Bronchial epithelial cell (primary cell): ENCODE measurements at regions not wholly inside any gene's neighbourhood (a gene's known extent, or its start where the extent isn't known, plus 50 kb on each side); places are given as distances from the start of the nearest gene placed in this dataset.

Source experiments
- DNase-seq: peaks from one replicate; pipeline ENCODE4 v3.0.0-alpha.2; 2010; ENCODE audit warnings: low read depth
- FAIRE-seq: peaks from 2 replicates; lab custom pipeline; 2011; peaks lifted over from hg19 to GRCh38; lab: Jason Lieb, UNC
- H3K27me3 ChIP-seq: 2 replicates; pipeline ENCODE4 v1.5.1; 2011; ENCODE audit warnings: low read length; ENCODE audit not compliant: control insufficient read depth, insufficient read depth
- H3K36me3 ChIP-seq: 2 replicates; pipeline ENCODE4 v1.5.1; 2011; ENCODE audit warnings: low read length; ENCODE audit not compliant: control insufficient read depth, insufficient read depth
- H3K4me3 ChIP-seq: 2 replicates; pipeline ENCODE4 v1.5.1; 2011; ENCODE audit warnings: mild to moderate bottlenecking, low read depth, low read length, control low read depth
- TF ChIP-seq, protein P1 (sequence below): IDR thresholded peaks from 2 replicates; pipeline ENCODE4 v1.5.1; 2011; ENCODE audit warnings: mild to moderate bottlenecking, moderate library complexity, low read length, control low read depth, inconsistent platforms; ENCODE audit not compliant: insufficient read depth, severe bottlenecking

DNA sequence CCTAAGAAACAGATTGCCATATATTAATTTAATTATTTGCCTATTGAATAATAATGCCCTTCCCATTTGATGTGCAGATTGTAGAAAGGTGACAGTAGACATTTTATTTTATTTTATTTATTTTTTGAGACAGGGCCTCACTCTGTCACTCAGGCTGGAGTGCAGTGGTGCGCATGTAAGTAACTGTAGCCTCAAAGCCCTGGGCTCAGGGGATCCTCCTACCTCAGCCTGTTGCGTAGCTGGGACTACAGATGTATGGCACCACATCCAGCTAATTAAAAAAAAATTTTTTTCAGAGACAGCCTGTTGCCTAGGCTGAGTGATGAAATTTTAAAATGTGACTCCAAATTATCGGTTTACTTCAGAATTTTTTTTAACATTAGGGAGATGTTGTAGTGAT lies 1110.0 kb upstream of the EEF2KMT start:
- no peak for FAIRE-seq
- no peaks in the 10 kb centered on the region for H3K36me3 ChIP-seq
- no peak overlapping the region for H3K4me3 ChIP-seq
- TF ChIP-seq, protein P1, sequence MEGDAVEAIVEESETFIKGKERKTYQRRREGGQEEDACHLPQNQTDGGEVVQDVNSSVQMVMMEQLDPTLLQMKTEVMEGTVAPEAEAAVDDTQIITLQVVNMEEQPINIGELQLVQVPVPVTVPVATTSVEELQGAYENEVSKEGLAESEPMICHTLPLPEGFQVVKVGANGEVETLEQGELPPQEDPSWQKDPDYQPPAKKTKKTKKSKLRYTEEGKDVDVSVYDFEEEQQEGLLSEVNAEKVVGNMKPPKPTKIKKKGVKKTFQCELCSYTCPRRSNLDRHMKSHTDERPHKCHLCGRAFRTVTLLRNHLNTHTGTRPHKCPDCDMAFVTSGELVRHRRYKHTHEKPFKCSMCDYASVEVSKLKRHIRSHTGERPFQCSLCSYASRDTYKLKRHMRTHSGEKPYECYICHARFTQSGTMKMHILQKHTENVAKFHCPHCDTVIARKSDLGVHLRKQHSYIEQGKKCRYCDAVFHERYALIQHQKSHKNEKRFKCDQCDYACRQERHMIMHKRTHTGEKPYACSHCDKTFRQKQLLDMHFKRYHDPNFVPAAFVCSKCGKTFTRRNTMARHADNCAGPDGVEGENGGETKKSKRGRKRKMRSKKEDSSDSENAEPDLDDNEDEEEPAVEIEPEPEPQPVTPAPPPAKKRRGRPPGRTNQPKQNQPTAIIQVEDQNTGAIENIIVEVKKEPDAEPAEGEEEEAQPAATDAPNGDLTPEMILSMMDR, result no peak
- H3K27me3 ChIP-seq, result no peaks in the 10 kb centered on the region
- DNase-seq, result no peak

DNA sequence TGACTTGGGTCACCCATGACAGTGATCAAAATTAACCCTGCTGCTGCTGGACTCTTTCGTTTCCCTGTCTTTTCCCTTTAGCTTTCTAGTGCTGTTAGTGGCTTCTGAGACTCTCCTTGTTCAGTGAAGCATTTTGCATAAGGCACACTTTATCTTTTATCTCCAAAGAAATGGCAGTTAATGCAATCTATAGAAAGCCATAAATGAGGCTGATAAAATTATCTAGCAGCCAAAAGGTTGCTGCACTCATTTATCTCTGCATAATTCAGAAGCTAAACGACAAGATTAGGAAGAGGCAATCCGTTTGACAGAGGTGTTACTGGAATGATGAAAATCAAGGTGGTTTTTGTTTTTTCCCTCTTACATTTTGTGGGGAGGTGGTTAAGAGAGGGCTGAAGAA lies 1109.5 kb upstream of the EEF2KMT start:
- no peak overlapping the region for H3K4me3 ChIP-seq
- no peaks in the 10 kb centered on the region for H3K27me3 ChIP-seq
- no peak for FAIRE-seq
- no peaks in the 10 kb centered on the region for H3K36me3 ChIP-seq
- DNase-seq, result no peak
- TF ChIP-seq, protein P1, result no peak

DNA sequence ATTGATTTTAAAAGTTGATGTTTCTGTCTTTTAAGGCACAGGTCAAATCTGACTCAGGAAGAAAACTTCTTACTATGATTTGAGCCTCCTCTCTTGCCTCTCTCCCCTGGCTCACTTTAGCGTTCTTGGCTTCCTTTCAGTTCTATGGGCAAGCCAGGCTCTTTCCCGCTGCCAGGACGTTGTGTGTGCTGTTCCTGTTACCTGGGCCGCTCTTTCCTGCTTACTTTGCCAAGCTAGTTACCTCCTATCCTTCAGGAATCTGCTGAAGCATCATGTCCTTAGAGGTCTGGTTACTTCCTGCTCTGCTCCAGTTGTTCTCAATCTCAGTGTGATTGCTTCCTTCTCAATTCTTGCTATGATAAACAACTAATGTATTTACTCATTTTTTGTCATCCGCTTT lies 1108.5 kb upstream of the EEF2KMT start:
- TF ChIP-seq, protein P1, result no peak
- Histone ChIP-seq H3K4me3 (no peak overlapping the region), H3K27me3 (no peaks in the 10 kb centered on the region), H3K36me3 (no peaks in the 10 kb centered on the region)
- DNase-seq (no peak), FAIRE-seq (no peak)

DNA sequence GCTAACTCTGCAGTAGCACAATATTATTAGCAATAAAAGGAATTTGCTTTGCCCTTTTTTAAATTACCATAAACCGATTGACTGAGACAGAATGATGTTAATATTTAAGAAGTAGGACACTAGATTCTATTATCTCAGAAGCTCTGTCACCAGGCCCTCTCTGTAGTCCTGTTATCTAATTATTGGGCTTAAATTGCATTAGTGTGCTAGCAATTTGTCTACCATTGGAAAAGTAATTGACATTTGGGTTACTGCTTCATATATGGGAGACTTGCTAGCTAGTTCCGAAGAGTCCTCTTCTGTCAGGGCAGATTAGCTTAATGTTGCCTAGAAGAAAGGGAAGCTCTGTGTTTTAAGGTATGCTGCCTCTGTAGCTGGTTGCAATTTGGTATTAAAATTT lies 1107.3 kb upstream of the EEF2KMT start:
- TF ChIP-seq, protein P1, result no peak
- no peak overlapping the region for H3K4me3 ChIP-seq
- no peaks in the 10 kb centered on the region for H3K27me3 ChIP-seq
- no peaks in the 10 kb centered on the region for H3K36me3 ChIP-seq
- DNase-seq (no peak), FAIRE-seq (no peak)

DNA sequence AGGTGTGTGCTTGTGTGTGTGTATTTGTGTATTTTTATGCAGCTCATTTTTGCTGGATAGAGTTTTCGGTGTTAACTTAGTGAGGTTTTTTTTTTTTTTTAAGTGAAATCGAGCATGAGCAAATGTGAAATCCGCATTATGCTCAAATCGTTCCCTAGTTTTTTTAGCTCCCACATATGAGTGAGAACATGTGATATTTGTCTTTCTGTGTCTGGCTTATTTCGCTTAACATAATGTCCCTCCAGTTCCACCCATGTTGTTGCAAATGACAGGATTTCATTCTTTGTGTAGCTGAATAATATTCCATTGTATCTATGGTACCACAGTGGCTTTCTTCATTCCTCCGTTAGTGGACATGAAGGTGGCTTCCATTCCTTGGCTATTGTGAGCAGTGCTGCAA lies 1103.3 kb upstream of the EEF2KMT start:
- TF ChIP-seq, protein P1, result no peak
- Histone ChIP-seq H3K4me3 (no peak overlapping the region), H3K27me3 (no peaks in the 10 kb centered on the region), H3K36me3 (no peaks in the 10 kb centered on the region)
- no peak for FAIRE-seq
- DNase-seq, result no peak

DNA sequence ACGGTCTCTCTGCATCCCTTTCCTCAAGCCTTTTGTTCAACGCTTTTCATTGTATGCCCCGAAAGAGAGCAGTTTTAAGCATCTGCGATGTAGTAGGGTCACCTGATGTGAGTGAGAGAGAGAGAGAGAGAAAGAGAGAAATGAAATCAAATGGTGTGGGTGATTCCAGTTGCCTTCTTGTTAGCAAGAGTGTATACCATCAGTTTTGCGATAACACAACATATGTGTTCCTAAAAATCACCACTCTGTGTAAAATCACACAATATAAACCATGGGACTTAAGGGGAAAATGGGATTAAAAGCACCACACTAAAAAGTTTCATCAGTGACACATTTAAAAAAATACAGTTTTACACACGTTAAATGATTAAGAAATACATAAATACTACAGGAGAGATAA lies 1102.7 kb upstream of the EEF2KMT start:
- DNase-seq (no peak), FAIRE-seq (no peak)
- H3K36me3 ChIP-seq, result no peaks in the 10 kb centered on the region
- H3K4me3 ChIP-seq, result no peak overlapping the region
- H3K27me3 ChIP-seq, result no peaks in the 10 kb centered on the region
- TF ChIP-seq, protein P1, result no peak
